ENCODE measurements at regions not wholly inside any gene's neighbourhood (a gene's known extent, or its start where the extent isn't known, plus 50 kb on each side); places are given as distances from the start of the nearest gene placed in this dataset.

DNA sequence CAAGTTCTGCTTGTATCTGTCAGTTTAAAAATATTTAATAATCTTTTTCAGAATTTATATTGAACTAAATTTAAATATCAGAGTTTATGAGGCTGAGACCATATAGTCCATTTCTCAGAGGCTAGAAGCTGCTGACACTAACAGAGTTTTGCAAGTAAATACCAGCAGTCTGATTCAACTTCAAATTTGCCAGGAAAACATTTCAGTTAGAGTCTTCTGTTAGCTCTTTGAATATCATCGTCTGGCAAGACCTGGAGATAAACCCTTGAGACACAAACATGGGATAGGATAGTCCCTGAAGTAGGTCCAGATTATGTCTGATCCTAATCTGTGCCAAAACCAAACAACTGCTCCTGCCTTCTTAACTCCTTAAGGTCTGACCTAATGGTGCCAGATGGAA, 472.8 kb upstream of the STEAP1 start:
- TF ChIP-seq, protein P1, sequence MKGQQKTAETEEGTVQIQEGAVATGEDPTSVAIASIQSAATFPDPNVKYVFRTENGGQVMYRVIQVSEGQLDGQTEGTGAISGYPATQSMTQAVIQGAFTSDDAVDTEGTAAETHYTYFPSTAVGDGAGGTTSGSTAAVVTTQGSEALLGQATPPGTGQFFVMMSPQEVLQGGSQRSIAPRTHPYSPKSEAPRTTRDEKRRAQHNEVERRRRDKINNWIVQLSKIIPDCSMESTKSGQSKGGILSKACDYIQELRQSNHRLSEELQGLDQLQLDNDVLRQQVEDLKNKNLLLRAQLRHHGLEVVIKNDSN (CRISPR knock-in tag; IDR thresholded peaks at IDR 0.05), result no peak
- TF ChIP-seq, protein P2, sequence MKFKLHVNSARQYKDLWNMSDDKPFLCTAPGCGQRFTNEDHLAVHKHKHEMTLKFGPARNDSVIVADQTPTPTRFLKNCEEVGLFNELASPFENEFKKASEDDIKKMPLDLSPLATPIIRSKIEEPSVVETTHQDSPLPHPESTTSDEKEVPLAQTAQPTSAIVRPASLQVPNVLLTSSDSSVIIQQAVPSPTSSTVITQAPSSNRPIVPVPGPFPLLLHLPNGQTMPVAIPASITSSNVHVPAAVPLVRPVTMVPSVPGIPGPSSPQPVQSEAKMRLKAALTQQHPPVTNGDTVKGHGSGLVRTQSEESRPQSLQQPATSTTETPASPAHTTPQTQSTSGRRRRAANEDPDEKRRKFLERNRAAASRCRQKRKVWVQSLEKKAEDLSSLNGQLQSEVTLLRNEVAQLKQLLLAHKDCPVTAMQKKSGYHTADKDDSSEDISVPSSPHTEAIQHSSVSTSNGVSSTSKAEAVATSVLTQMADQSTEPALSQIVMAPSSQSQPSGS (CRISPR knock-in tag; IDR thresholded peaks at IDR 0.05; ENCODE audit: borderline replicate concordance, low read depth), result no peak
- TF ChIP-seq, protein P3, sequence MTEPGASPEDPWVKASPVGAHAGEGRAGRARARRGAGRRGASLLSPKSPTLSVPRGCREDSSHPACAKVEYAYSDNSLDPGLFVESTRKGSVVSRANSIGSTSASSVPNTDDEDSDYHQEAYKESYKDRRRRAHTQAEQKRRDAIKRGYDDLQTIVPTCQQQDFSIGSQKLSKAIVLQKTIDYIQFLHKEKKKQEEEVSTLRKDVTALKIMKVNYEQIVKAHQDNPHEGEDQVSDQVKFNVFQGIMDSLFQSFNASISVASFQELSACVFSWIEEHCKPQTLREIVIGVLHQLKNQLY (CRISPR knock-in tag; IDR thresholded peaks at IDR 0.05), result no peak
- TF ChIP-seq, protein P4, sequence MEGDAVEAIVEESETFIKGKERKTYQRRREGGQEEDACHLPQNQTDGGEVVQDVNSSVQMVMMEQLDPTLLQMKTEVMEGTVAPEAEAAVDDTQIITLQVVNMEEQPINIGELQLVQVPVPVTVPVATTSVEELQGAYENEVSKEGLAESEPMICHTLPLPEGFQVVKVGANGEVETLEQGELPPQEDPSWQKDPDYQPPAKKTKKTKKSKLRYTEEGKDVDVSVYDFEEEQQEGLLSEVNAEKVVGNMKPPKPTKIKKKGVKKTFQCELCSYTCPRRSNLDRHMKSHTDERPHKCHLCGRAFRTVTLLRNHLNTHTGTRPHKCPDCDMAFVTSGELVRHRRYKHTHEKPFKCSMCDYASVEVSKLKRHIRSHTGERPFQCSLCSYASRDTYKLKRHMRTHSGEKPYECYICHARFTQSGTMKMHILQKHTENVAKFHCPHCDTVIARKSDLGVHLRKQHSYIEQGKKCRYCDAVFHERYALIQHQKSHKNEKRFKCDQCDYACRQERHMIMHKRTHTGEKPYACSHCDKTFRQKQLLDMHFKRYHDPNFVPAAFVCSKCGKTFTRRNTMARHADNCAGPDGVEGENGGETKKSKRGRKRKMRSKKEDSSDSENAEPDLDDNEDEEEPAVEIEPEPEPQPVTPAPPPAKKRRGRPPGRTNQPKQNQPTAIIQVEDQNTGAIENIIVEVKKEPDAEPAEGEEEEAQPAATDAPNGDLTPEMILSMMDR (IDR thresholded peaks at IDR 0.05), result no peak
- TF ChIP-seq GRHL2 (CRISPR knock-in tag; IDR thresholded peaks at IDR 0.05; ENCODE audit: insufficient replicate concordance, severe bottlenecking), result no peak
- TF ChIP-seq SP1 (CRISPR knock-in tag; conservative IDR thresholded peaks at IDR 0.05), result no peak
- TF ChIP-seq ETV6 (CRISPR knock-in tag; IDR thresholded peaks at IDR 0.05), result no peak
- TF ChIP-seq CBFB (CRISPR knock-in tag; IDR thresholded peaks at IDR 0.05; ENCODE audit: low read depth), result no peak

Measured in WTC11 (cell line).